ENCODE measurements at regions not wholly inside any gene's neighbourhood (a gene's known extent, or its start where the extent isn't known, plus 50 kb on each side); places are given as distances from the start of the nearest gene placed in this dataset.

GRCh38 chr16:85537795-85538401 is 75.2 kb upstream of the GSE1 start:
- no peak for TF ChIP-seq CTCF (IDR thresholded peaks at IDR 0.05)
- no peak for TF ChIP-seq POLR2A (IDR thresholded peaks at IDR 0.05)

Data from body of pancreas (tissue), 4 donors.